Colonic mucosa (tissue), 4 donors: ENCODE measurements at regions not wholly inside any gene's neighbourhood (a gene's known extent, or its start where the extent isn't known, plus 50 kb on each side); places are given as distances from the start of the nearest gene placed in this dataset.

ENCODE experiments used
- DNase-seq: peaks from one replicate; pipeline ENCODE4 v3.0.0-alpha.2; 2020
- H3K27ac ChIP-seq: fragments of 200-600 bp; one replicate; pipeline ENCODE4 v1.8.0; 2021
- H3K27me3 ChIP-seq: fragments of 200-600 bp; one replicate; pipeline ENCODE4 v1.8.0; 2021
- H3K36me3 ChIP-seq: fragments of 200-600 bp; one replicate; pipeline ENCODE4 v1.8.0; 2021
- H3K4me1 ChIP-seq: fragments of 200-600 bp; one replicate; pipeline ENCODE4 v1.8.0; 2021; ENCODE audit warnings: mild to moderate bottlenecking
- H3K4me3 ChIP-seq: fragments of 200-600 bp; one replicate; pipeline ENCODE4 v1.8.0; 2021
- H3K9ac ChIP-seq, 2 donors: one replicate each; pipeline ENCODE4 v1.7.0; 2013; ENCODE audit warnings: control low read depth in 2 of 2, low read depth in 2 of 2, low read length in 2 of 2
- H3K9me3 ChIP-seq: fragments of 200-600 bp; one replicate; pipeline ENCODE4 v1.8.0; 2021
- intact Hi-C: fragments of 100-400 bp; cut with DNase I; formaldehyde crosslinking; loops from one replicate; pipeline ENCODE4 v1.14.1; 2022
- TF ChIP-seq, protein P1 (sequence below): fragments of 200-600 bp; IDR thresholded peaks from one replicate; pipeline ENCODE4 v1.8.0; 2022; ENCODE audit warnings: antibody characterized with exemption, mild to moderate bottlenecking
- donor health status: healthy.
- donor health status: DM: no; HTN: no; CAD: no.
- donor health status: DM: no; HTN: no; CAD: no.

DNA sequence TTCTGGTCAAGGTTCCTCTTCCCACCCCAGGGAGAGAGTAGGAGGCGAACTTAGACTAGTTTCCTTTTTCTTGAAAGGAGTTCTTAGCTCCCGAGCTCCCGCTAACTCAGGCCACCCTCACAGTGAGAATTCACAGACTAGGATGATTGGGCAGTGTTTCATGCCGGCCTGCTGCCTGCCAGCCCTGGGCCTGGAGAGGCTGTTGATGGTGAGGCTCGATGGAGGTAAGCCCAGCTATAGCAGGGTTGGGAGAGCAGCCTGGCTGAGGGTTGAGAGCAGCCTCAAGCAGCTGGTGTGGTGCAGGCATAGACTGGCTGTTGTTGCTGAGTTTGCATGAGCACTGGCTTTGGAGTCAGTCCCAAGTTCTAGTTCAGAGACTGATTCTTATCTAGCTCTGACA lies 274.4 kb downstream of the MATN1 start:
- Histone ChIP-seq H3K9ac (no peak overlapping the region), H3K27ac (no peak overlapping the region), H3K4me3 (no peak overlapping the region), H3K27me3 (no peaks in the 10 kb centered on the region), H3K36me3 (no peaks in the 10 kb centered on the region), H3K9me3 (no peaks in the 10 kb centered on the region), H3K4me1 (no peaks in the 10 kb centered on the region)
- no peak for DNase-seq
- TF ChIP-seq, protein P1, sequence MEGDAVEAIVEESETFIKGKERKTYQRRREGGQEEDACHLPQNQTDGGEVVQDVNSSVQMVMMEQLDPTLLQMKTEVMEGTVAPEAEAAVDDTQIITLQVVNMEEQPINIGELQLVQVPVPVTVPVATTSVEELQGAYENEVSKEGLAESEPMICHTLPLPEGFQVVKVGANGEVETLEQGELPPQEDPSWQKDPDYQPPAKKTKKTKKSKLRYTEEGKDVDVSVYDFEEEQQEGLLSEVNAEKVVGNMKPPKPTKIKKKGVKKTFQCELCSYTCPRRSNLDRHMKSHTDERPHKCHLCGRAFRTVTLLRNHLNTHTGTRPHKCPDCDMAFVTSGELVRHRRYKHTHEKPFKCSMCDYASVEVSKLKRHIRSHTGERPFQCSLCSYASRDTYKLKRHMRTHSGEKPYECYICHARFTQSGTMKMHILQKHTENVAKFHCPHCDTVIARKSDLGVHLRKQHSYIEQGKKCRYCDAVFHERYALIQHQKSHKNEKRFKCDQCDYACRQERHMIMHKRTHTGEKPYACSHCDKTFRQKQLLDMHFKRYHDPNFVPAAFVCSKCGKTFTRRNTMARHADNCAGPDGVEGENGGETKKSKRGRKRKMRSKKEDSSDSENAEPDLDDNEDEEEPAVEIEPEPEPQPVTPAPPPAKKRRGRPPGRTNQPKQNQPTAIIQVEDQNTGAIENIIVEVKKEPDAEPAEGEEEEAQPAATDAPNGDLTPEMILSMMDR, result no peak
- intact Hi-C loops, result no loop called here

DNA sequence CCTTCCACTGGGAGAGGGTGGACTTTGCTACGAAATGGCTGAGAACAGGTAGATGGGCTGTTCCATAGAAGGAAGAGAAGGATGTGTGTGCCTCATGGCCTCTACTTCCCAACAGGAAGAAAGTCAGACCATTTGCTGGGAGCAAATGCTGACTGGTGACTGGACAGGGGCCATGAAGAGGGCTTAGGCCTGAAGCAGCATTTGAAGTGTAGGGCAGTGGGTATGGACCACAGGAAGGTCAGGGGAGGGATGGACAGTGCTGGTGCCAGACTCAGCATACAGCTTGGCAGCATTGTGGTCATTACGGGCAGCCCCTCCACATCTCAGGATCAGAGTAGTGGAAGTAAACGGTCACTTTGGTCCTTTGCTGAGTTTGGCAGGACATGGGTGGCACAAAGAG lies 275.7 kb downstream of the MATN1 start:
- Histone ChIP-seq H3K27ac (no peak overlapping the region), H3K9me3 (no peaks in the 10 kb centered on the region), H3K4me1 (no peaks in the 10 kb centered on the region), H3K9ac (no peak overlapping the region), H3K4me3 (no peak overlapping the region), H3K27me3 (no peaks in the 10 kb centered on the region), H3K36me3 (no peaks in the 10 kb centered on the region)
- no peak for DNase-seq
- intact Hi-C loops, result no loop called here
- TF ChIP-seq, protein P1, result no peak

DNA sequence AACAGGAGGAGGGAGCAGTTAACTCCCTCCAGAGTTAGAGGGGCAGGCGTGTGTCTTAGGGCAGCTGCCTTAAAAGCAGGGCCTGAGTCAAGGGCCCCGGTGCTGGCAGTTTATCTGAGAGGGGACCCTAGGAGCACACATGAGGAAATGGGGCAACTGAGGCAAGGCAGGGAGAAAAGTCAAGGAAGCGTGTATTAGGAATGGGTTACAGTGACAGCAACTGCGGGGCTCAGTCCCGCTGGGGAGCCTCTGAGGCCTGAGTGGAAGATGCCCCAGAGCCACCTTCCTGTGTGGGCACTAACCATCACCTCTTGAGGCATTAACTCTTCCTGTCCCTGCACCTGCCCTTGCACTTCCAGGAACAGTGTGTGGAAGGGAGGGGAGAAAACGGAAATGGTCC lies 276.3 kb downstream of the MATN1 start:
- intact Hi-C loops, result no loop called here

DNA sequence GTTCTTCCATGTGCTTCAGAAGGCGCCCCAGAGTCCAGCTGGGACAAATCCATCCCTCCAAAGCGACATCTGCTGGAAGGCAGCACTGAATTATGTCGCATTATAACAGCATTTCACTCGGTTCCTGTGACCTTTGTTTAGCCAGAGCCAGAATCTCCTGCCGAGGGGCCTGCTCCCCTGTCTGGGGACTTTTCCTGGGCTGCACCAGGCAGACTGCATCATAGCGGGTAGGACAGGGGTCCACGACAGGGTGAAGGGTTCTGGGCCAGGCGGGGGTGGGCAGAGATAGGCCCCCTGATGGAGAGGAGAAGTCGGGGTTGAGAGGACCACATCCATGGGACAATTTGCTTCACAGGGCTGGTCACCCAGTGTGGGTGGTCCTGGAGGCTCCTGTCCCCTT lies 276.9 kb downstream of the MATN1 start:
- no peaks in the 10 kb centered on the region for H3K9me3 ChIP-seq
- no peak overlapping the region for H3K4me3 ChIP-seq
- H3K36me3 ChIP-seq, result no peaks in the 10 kb centered on the region
- no peaks in the 10 kb centered on the region for H3K4me1 ChIP-seq
- no peaks in the 10 kb centered on the region for H3K27me3 ChIP-seq
- no peak overlapping the region for H3K9ac ChIP-seq
- no peak overlapping the region for H3K27ac ChIP-seq
- intact Hi-C loops, result no loop called here
- TF ChIP-seq, protein P1, result no peak
- DNase-seq, result no peak

More for the DNA sequence above, 276.3 kb downstream of the MATN1 start:
- Histone ChIP-seq H3K27ac (no peak overlapping the region), H3K4me1 (no peaks in the 10 kb centered on the region), H3K9me3 (no peaks in the 10 kb centered on the region), H3K27me3 (no peaks in the 10 kb centered on the region), H3K36me3 (no peaks in the 10 kb centered on the region), H3K4me3 (no peak overlapping the region), H3K9ac (no peak overlapping the region)
- TF ChIP-seq, protein P1, result no peak
- no peak for DNase-seq

DNA sequence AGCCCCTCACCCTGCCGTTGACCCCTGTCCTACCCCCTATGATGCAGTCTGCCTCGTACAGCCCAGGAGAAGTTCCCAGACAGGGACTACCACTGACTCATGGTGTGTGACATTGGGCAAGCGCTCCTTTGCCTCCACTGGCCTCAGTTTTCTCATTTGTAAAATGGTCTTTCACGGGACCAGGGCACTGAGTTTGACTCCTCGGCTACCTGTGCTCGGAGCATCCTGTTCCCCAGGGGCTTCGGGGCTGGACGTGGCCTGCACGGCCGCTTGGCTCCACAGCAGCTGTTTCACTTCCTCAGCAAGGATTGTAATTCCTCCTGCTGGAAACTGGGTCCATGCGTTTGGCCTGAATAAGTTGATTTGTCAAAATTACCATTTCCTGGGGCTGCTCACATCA lies 277.3 kb downstream of the MATN1 start:
- TF ChIP-seq, protein P1, result no peak
- Histone ChIP-seq H3K4me1 (no peaks in the 10 kb centered on the region), H3K9ac (no peak overlapping the region), H3K36me3 (no peaks in the 10 kb centered on the region), H3K4me3 (no peak overlapping the region), H3K9me3 (no peaks in the 10 kb centered on the region), H3K27ac (no peak overlapping the region), H3K27me3 (no peaks in the 10 kb centered on the region)
- intact Hi-C loops, result no loop called here
- DNase-seq, result no peak

DNA sequence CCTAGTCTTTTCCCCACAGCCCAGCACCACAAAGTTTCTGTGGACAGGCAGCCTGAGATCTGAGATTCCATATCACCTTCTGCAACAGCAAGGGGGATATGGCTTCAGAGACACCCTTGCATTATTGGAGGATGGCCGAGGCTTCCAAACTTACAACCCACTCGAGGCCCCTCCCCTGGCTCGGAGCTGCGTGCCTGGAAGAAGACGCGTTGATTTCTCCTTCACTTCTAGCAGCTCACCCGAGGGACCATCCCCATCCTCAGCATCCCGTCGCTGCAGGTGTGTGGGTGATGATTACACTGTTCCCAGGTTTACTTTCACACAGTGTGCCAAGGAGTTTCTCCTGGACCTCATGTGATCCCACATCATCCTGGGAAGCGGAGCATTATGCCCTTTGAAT lies 277.9 kb downstream of the MATN1 start:
- Histone ChIP-seq H3K9me3 (no peaks in the 10 kb centered on the region), H3K27me3 (no peaks in the 10 kb centered on the region), H3K9ac (no peak overlapping the region), H3K36me3 (no peaks in the 10 kb centered on the region), H3K4me1 (no peaks in the 10 kb centered on the region), H3K4me3 (no peak overlapping the region), H3K27ac (no peak overlapping the region)
- TF ChIP-seq, protein P1, result no peak
- intact Hi-C loops, result no loop called here
- no peak for DNase-seq
